NCI-H1694 treated with DMSO at 0.1 percent for 48 hours (cell line): ENCODE measurements at regions not wholly inside any gene's neighbourhood (a gene's known extent, or its start where the extent isn't known, plus 50 kb on each side); places are given as distances from the start of the nearest gene placed in this dataset.

Experiments
- DNase-seq: peaks from one replicate; lab custom pipeline; 2025; lab: John Stamatoyannopoulos, UW

DNA sequence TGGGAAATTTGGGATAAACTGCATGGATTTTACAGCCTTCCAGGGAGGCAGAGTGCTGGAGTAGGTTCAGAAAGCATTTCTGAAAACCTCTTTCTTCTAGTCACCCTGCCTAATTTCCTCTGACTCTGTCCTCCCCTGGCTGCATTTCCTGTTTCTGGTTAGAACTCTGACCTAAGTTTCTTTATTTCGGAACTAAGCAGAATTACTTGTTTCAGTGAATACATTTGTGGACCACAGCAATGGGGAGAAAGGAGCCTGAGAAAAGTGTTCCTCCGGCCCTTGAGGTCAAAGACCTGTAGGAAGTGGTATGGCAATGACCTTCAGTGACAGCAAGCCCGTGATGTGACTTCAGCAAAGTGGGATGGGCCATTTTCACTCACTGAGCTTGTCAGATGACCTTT is 173.4 kb upstream of the RUNX1 start:
- DNase-seq = no peak

DNA sequence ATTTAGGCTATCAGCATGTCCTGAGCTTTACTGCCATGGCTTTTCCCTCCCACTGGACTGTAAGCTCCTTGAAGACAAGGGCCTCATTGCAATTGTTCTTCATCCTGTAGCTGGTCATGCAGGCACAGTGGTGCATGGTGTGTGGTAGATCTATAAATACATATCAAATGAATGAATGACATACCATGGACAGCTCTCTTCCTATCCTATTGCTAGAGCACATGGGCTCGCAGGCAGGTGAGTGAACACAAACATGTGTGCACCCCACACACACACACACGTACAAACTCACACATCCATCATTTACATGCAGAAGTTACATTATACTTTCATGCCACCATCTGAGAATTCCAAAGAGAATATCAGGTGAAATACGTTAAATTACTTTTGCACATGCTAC is 172.9 kb upstream of the RUNX1 start:
- DNase-seq = no peak

DNA sequence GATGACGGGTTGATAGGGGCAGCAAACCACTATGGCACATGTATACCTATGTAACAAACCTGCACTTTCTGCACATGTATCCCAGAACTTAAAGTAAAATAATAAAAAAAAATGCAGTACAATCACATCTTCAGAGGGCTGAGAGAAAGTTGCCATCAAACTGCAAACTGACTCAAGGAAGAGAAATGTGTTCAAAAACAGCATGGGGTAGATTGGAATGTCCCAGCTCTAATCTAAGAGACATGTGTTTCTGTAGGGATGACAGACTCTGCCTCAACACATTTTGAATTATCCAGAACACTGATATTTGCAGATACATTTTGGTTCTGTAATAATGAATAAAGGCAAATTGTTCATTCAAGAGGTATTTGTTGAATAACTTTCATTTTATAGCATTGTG is 171.2 kb upstream of the RUNX1 start:
- no peak for DNase-seq

DNA sequence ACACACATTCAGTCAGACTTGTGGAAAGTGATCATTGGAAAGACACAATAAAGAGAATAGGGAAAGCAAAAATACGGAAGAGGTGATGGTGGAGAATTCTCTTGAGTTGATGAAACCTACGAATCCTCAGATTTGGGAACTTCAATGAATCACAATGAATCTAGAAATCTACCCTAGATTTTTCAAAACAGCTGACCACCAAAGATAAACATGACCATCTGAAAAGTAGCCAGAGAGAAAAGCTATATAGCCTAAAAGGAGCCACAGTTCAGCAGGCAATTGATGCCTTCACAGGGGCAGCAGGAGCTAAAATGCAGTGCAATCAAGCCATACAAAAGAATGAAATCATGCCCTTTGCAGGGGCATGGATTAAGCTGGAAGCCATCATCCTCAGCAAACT is 170.6 kb upstream of the RUNX1 start:
- DNase-seq = no peak

DNA sequence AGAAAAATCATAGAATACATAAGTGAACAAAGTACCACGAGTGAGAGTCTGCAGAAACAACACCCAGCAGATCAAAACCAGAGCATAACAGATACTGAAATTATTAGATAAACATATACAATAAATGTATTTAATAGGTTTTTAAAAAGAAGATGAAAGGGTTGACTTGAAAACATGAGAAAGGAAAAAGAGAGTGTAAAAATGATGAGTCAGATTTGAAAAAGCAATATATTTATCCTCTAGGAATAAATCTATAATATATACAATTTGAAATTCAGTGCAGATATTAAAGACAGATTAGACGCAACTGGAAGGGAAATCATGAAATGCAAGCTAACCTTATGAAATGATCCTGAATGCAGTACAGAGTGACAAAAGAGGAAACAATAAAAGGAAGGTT is 170.2 kb upstream of the RUNX1 start:
- no peak for DNase-seq

DNA sequence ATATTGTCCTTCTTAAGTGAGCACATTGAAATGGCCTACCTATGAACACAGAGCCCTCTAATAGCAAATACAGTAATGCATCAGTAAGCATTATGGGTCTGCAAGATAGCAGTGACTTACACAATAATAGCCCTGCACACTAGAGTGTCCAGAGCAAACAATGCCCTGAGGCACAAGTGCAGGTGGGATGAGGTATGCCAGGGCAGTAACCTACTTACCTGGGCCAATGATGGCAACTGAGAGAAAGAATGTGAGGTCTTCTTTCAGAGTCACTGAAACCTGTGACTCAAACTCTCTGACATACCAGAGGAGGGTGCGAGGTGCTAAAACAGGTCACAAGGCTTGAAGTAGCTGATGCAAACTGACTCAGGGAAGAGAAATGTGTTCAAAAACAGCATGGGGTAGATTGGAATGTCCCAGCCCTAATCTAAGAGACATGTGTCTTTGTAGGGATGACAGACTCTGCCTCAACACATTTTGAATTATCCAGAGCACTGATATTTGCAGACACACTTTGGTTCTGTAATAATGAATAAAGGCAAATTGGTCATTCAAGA is 168.5 kb upstream of the RUNX1 start:
- DNase-seq = no peak

DNA sequence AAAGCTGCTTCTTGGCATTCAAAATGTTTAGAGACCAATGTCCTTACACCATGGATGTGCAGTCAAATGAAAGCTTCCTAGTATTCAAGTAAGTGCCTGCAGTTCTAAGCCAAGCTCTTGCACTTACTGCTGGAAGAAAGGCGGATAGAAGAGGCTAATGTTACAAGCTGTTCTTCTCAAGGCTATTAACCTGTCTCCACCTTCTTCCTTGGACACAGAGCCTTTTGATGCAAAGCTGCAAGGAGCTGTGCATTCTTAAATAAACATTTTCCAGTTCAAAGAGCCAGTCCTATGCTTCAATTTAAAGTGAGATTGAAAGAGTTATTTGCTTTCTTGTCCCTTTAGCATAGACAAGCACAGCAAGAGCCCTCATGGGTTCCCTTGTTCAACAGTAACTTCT is 167.9 kb upstream of the RUNX1 start:
- DNase-seq = no peak

DNA sequence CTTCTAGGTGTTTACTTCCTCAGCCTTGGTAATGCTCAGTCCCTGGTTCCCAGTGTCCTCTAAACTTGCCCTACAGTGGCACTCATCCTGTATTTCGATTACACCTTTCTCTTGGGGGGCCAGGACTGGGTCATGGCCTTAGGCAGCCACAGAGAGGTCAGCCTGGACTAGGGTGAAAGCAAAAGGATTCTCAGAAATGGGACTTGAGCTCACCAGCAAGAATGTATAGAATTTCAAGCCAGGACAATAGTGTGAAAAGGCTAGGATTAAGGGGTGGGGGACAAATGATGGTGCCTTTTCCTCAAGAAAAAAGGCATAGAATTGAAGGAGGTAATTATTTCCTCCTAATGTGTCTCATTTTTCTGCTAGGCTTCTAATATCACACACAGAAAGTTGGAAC is 166.8 kb upstream of the RUNX1 start:
- DNase-seq = no peak

DNA sequence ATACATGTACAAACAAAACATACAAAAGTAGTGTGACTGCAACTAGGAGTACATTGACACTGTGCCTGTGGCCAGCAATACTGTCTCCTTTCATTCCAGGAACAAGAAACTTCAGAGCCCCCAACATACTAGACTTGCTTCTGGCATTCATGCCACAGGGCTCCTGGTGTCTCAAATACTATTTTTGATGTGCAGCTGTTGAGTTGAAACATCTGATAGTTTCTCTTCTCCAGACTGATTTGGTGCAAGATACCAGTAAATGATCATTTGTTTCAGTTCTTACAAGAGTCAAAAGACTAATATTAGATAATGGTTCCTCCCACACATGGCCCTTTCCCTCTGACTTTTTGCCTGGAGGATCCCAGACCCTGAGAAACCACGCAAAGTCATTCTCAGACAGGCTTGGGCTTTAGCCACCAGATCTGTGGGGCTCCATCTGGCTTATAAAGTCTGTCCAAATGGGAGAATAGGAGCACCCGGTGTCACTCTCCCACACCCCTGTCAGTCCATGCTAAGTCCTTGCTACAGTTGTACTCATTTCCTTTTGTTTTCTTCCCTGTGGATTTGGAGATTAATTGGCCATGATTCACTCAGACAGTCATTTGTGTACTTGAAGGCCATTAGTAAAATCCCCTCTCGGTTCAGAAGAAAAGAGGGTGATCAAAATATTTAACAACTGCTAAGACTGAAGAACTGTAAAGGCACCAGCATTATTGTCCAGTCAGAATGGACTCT is 163.5 kb upstream of the RUNX1 start:
- no peak for DNase-seq

DNA sequence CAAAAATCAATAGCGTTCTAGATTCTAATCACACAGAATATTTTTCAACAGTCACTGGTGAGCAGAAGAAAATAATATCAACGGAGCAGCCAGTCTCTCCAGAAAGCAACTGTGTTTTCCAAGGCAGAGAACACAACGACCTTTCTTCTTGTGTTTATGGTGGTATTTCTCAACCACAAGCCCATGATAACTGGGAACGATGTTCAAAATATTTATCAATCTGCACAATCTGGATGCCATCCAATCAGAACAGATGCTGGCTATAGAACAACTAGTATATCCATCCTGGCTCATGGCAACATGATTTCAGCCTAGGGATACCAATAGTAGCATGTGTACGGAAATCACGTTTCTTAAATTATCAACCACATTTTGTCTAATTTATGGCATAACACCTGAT is 162.7 kb upstream of the RUNX1 start:
- peak; percentile 80 for DNase-seq

DNA sequence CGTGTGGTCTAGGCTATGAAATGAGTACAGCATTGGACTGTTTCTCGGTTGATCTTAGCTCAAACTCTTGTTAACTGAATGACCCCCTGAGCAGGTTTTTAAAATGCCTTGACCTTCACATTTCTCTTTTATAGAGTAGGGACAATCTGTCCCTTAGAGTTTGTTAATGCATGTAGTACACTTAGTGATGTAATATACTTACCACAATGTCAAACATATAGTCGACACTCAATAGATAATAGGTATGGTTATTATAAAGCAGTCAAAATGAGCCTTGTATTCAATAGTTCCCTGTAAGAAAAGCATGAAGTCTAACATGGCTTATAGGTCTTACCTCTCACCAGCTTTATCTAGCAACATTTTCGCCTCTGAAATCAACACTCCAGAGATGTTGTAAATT is 161.0 kb upstream of the RUNX1 start:
- no peak for DNase-seq

DNA sequence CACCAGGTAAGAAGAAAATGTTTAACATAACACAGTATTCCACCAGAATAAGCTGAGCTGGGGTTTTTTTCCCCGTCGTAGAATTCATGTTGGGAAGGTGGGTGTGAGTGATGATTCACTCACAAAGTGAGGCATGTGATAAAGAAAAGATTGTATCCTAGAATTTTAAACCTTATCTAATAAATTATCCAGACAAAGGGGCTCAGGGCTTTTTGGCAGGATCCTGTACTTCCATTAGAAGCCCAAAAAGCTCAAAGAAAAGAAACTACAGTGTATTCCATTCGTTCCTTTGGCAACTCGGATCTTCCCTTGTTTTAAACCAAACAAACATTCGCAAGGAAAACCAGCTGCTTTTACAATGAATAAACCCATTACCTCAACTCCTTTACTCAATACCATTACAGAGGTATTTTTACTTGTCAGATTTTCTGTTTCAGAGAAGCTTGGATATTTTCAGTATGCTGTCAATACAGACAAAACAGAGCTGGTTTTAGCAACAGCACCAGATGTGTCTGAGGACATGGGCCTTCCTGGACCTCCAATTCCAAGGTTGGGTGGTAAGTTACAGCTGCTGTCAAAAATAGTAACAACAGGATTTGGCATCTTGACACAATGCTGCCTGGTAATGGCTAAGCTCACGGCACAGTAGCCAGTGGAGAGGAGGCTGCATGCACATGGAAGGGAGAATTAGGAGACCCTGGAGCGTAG is 159.9 kb upstream of the RUNX1 start:
- no peak for DNase-seq

DNA sequence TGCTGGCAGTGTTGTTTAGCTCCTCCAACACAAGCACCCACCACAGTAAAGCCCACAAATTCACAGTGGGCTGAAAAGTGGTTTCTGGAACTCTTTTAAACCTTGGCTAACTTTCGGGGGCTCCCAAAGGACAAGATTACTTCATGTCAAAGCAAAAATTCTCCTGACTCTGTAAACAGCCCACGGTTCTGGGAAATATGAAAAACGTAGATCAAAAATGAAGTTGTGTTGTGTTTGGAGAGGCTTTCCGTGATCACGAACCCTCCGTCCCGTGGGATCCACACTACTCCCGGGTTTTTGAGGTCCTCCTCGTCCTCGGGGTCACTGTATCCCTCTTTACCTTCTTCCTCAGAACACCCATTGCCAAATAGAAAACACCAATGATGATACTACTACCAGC is 159.0 kb upstream of the RUNX1 start:
- no peak for DNase-seq

DNA sequence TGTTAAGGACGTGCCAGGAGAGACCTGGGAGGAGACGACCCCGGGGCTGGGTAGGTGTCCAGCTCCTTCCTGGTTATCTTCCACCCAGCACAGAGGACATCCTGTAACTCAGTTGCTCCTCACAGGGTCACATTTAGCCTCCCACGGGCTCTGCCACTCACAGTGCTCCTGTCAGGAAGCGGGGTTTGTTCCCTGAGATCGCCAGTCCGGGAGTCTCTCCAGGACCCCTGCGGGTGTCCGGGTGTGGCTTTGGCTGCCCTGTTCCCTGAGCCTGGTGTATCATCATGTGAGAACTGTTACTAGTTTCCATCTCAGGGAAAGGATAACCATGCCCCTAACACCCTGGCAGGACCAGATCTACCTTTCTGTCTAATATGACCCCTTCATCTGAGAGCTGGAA is 158.2 kb upstream of the RUNX1 start:
- no peak for DNase-seq

DNA sequence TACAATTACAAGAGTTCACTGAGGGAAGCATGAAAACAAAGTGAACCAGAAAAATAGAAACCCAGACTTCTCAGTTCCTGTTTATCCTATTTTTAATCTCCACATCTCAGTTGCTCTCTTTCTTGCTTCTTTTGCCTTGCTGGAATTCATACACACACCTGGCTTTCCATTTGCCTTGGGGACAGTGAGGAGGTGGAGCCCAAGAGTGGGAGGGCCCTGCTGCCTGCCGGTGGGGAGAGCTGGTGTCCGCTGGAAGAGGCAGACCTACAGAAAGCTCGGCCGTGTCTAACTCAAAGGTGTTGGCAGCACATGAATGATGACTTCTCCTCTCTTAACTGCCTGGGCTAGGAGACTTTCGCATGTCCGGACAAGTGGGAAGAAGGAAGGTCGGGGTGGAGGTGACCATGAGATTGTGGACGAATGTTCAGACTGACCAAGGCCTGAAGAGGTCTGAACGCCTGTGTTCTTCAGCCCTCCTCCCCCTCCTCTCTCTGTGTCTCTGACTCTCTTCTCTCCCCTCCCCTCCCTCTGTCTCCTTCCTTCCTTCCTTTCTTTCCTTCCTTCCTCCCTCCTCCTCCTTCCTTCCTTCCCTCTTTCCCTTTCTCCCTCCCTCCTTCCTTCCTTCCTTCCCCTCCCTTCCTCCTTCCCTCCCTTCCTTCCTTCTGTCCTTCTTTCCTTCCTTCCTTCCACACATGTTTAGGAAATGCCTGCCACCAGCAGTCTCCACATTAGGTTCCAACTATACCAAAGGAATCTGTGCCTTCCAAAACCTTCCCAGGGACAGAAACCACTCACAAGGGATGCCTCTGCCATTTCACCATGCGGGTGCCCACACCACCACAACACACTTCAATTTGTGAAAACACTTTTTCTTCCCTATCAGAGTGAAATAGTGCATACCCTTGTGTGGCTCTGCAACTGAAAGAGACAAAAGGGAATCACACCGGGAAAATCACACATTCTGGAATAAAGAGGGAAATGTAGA is 157.3 kb upstream of the RUNX1 start:
- no peak for DNase-seq

DNA sequence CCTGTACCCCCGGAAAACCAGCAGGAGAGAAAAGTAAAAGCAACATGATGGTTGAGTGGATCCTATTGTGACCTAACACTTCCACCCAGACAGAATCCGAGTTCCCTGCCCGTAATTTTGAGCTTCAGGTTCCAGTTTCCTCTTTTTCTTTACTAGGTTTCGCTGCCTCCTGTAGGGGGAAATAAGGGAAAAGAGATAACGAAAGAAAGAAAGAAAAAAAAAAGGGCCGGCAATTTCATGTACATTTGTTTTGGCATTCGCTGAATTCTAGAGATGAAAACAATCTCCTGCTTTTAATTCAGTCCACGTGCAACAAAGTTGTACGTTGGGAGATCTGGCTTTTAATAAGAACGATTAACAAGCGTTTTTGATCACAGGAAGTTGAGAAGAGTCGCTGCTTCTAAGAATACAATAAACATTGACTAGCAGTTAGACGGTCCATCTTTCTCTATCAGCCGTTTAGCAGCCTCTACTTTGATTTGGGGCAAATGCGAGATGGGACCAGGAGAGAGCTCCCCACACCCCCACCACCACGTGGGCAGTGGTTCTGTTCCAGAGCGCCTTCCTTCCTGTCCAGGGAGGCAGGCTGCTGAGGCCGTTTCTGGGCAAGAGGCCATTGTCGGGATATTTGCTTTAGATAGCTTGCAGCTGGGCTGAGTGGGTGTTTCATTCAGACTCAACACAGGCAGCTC is 155.9 kb upstream of the RUNX1 start:
- no peak for DNase-seq

DNA sequence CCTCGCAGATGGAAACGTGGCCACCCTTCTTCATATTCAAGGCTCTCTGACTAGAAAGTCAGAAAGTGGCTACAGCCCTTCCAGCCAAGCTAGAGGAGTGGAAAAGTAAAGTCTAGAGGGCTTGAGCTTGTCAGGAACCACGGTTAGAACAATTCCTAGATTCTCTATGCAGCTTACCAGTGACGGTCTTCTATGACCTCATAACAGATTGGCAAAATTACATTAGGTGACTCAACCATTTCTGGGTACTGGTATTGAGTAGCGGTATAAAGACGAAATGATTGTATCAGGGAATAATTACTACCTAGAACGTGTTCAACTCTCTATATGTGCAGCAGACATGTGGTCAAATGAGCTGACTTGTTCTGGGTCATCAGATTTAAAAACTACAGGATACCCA is 155.0 kb upstream of the RUNX1 start:
- no peak for DNase-seq

DNA sequence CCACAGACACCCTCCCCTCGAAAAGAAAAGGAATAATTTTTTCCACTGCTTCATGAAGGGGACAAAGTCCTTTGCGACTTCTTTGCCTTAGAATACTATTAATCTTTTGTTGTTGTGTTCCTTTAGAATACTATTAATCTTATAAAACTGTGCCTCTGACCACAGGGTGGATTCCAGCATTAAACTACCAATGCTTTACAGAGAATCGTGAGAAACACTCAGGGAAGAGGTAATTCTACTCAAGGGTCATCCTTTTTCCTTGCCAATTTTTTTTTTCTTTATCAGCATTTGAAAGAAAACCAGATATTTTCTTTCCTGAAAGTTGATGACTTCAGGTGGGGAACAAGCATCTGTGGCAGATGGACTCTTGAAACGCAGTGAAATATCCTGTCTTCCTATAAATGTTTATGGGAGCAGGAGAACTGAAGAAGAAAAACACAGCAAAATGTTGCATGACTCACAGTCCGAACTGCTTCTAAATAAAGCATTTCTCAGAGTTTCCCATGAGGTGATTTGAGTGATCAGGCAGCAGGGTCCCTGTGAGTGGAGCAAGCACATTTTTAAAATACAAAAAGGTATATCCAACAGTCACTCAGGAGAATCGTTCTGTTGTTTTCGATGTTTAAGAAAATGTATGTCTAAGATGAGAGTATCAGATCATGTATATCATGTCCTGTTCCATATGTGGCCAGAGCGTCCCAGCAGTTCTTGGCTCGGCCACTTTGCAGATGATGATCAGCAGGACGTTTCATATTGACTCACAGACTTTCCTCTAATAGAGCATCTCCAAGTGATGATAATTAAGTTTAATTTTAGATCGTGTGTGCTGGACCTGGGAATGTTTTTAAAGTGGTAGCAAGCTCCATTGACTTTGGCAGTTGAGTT is 154.2 kb upstream of the RUNX1 start:
- DNase-seq = no peak

DNA sequence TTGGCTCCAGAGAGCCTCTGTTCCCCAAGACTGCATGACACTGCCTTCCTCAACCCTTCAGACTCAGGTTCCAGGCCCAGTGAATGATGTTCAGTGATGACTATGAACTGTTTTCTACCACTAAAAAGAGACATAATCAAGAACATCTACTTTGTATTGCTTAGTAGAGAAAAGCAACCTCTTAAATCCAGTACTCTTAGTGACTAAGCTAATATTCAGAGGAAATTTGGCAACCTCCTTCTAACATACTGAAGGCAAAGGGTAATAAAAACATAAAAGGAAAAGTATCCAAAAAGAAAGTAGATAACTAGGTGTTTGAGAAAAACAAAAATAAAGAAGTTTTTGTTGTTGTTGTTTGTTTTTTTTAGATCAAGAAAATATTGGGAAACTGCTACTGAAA is 153.3 kb upstream of the RUNX1 start:
- no peak for DNase-seq

DNA sequence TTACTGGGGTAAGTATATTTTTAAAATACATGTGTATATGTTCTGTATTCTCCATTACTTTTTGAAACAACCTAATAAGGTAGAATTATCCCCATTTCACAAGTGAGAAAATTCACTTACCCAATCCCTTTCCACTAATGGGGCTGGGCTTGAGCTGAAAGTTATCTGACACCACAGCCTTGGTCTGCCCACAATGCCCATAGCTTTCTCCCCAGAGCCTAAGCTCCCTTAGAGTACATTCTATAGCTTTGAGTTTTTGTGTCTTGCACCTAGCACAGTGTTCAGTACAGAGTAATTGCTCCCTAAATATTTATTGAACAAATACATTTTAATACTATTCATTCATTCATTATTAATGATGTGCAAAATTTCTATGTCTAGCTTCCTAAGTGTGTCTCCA is 152.7 kb upstream of the RUNX1 start:
- no peak for DNase-seq

DNA sequence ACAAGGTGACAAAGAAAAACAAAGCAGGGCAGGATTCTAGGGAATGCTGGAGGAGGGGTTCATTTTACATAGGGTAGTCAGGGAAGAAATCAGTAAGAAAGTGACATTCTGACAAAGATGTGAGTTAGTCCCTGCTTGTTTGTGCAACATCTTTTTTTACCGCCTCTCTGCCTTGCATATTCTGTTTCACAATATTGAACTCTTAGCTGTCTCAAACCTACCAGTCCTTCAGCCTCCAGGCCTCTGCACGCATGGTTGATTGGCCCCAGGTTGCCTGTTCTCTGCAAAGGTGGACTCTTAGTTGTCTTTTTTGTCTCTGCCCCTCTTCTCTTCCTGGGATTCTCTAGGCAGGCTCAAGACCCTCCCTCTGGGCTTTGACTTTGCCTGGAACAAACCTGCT is 152.2 kb upstream of the RUNX1 start:
- DNase-seq = no peak
